Panc1 (cell line): ENCODE measurements at regions not wholly inside any gene's neighbourhood (a gene's known extent, or its start where the extent isn't known, plus 50 kb on each side); places are given as distances from the start of the nearest gene placed in this dataset.

ENCODE experiments used
- ATAC-seq: fragments of 200-7000 bp; cut with Tn5 transposase; 2 replicates; pipeline ENCODE4 v1.9.1; 2020; ENCODE audit warnings: mild to moderate bottlenecking, moderate library complexity
- BruUV-seq: library from RNA; stranded (reverse); fragments of 400-500 nt; replicated peaks from 2 replicates; lab custom pipeline; 2021; lab: Mats Ljungman, UMichigan
- CTCF ChIA-PET: fragments of 300-600 bp; sonication (Branson Sonifier 250); formaldehyde crosslinking; loops from one replicate; lab custom pipeline; 2022; ENCODE audit warnings: antibody characterized with exemption; lab: Charles Lee
- POLR2A ChIA-PET: fragments of 300-600 bp; sonication (Branson Sonifier 250); formaldehyde crosslinking; loops from one replicate; lab custom pipeline; 2022; ENCODE audit warnings: antibody characterized with exemption; lab: Charles Lee
- DNase-seq: peaks from one replicate; pipeline ENCODE4 v3.0.0-alpha.2; 2010; ENCODE audit warnings: low read depth, low spot score
- H3K27ac ChIP-seq: 2 replicates; pipeline ENCODE4 v1.5.1; 2011; ENCODE audit warnings: mild to moderate bottlenecking, low read length, inconsistent platforms
- H3K27me3 ChIP-seq: fragments of 200-500 bp; sonication (Bioruptor generic); 2 replicates; pipeline ENCODE4 v1.6.0; 2014; ENCODE audit warnings: low read length, inconsistent platforms; ENCODE audit not compliant: control insufficient read depth, insufficient read depth
- H3K36me3 ChIP-seq: fragments of 200-500 bp; sonication (Bioruptor generic); 2 replicates; pipeline ENCODE4 v1.5.1; 2014; ENCODE audit warnings: inconsistent platforms, mild to moderate bottlenecking, low read length, moderate library complexity; ENCODE audit not compliant: control insufficient read depth, insufficient read depth
- H3K4me1 ChIP-seq: 2 replicates; pipeline ENCODE4 v1.5.1; 2011; ENCODE audit warnings: inconsistent platforms, mild to moderate bottlenecking, low read length, moderate library complexity; ENCODE audit not compliant: control insufficient read depth, insufficient read depth
- H3K4me3 ChIP-seq, 2 experiments: 2 replicates each; pipeline ENCODE4 v1.5.1; 2011 to 2012; ENCODE audit warnings: low read depth in 2 of 2, low read length in 2 of 2, mild to moderate bottlenecking in 2 of 2, inconsistent platforms in 1 of 2, moderate library complexity in 1 of 2
- H3K9me3 ChIP-seq: fragments of 200-500 bp; sonication (Bioruptor generic); 2 replicates; pipeline ENCODE4 v1.5.1; 2014; ENCODE audit warnings: low read depth, mild to moderate bottlenecking, inconsistent platforms, low read length, moderate library complexity; ENCODE audit not compliant: control insufficient read depth, insufficient read depth
- POLR2AphosphoS5 ChIP-seq: IDR thresholded peaks from 2 replicates; pipeline ENCODE4 v1.6.1; 2012; ENCODE audit warnings: mild to moderate bottlenecking, low read depth, low read length, moderate library complexity
- SIN3A ChIP-seq: IDR thresholded peaks from 2 replicates; pipeline ENCODE4 v1.6.1; 2012; ENCODE audit warnings: low read depth, mild to moderate bottlenecking, low read length, moderate library complexity, borderline replicate concordance; ENCODE audit not compliant: insufficient read depth
- TCF7L2 ChIP-seq: IDR thresholded peaks from 2 replicates; pipeline ENCODE4 v1.6.1; 2011; ENCODE audit warnings: mild to moderate bottlenecking, low read depth, low read length, inconsistent platforms
- in situ Hi-C: cut with HindIII; loops from 2 replicates; pipeline ENCODE4 v1.10.0; 2016; ENCODE audit warnings: low sequenced_read_pairs, low pct_unique_long_range_greater_than_20kb
- intact Hi-C: fragments of 100-400 bp; cut with micrococcal nuclease; formaldehyde crosslinking; loops from one replicate; pipeline ENCODE4 v1.10.0; 2022; ENCODE audit not compliant: unreplicated experiment
- TF ChIP-seq, protein P1 (sequence below): fragments of 450-650 bp; IDR thresholded peaks from 2 replicates; pipeline ENCODE4 v1.5.1; 2017; ENCODE audit warnings: mild to moderate bottlenecking
- TF ChIP-seq, protein P2 (sequence below), 2 experiments: IDR thresholded peaks; 2 replicates each; pipeline ENCODE4 v1.6.1; 2011 to 2012; ENCODE audit warnings: low read depth in 2 of 2, control low read depth in 1 of 2, low read length in 1 of 2, mild to moderate bottlenecking in 1 of 2, moderate library complexity in 1 of 2; ENCODE audit not compliant: insufficient read depth in 1 of 2

DNA sequence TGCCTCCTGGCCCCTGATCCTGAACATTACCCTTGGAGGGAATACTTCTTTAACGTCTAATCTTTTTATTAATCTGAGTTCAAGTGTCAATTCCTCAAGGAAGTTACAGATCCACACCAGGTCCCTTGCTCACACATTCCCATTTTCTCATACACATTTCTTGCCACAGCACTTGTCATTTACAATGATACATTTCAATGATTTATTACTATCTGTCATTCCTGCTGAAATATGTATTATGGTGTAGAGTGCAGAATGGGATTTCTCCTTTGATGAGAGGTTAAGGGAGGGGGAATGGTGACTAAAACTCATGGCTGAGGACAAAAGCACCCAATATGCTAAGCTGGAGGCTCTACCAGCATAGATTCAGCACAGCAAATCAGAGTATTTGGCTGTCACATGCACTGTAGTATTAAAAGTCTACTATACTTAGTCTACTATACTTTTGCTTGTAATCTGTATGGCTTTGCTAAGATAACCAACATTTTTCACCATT, 982.5 kb downstream of the TTLL7 start:
- intact Hi-C loops (no loop called here), in situ Hi-C loops (no loop called here)
- Histone ChIP-seq H3K27me3 (no peaks in the 10 kb centered on the region), H3K4me1 (no peaks in the 10 kb centered on the region), H3K27ac (no peak overlapping the region), H3K4me3 (no peak overlapping the region), H3K9me3 (no peaks in the 10 kb centered on the region; the same call in 1 of the 2 replicates), H3K36me3 (no peaks in the 10 kb centered on the region)
- ChIA-PET CTCF (no interaction called here), POLR2A (no interaction called here)
- TF ChIP-seq, protein P1, sequence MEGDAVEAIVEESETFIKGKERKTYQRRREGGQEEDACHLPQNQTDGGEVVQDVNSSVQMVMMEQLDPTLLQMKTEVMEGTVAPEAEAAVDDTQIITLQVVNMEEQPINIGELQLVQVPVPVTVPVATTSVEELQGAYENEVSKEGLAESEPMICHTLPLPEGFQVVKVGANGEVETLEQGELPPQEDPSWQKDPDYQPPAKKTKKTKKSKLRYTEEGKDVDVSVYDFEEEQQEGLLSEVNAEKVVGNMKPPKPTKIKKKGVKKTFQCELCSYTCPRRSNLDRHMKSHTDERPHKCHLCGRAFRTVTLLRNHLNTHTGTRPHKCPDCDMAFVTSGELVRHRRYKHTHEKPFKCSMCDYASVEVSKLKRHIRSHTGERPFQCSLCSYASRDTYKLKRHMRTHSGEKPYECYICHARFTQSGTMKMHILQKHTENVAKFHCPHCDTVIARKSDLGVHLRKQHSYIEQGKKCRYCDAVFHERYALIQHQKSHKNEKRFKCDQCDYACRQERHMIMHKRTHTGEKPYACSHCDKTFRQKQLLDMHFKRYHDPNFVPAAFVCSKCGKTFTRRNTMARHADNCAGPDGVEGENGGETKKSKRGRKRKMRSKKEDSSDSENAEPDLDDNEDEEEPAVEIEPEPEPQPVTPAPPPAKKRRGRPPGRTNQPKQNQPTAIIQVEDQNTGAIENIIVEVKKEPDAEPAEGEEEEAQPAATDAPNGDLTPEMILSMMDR, result no peak
- TF ChIP-seq TCF7L2 (no peak), SIN3A (no peak), POLR2AphosphoS5 (no peak)
- TF ChIP-seq, protein P2, sequence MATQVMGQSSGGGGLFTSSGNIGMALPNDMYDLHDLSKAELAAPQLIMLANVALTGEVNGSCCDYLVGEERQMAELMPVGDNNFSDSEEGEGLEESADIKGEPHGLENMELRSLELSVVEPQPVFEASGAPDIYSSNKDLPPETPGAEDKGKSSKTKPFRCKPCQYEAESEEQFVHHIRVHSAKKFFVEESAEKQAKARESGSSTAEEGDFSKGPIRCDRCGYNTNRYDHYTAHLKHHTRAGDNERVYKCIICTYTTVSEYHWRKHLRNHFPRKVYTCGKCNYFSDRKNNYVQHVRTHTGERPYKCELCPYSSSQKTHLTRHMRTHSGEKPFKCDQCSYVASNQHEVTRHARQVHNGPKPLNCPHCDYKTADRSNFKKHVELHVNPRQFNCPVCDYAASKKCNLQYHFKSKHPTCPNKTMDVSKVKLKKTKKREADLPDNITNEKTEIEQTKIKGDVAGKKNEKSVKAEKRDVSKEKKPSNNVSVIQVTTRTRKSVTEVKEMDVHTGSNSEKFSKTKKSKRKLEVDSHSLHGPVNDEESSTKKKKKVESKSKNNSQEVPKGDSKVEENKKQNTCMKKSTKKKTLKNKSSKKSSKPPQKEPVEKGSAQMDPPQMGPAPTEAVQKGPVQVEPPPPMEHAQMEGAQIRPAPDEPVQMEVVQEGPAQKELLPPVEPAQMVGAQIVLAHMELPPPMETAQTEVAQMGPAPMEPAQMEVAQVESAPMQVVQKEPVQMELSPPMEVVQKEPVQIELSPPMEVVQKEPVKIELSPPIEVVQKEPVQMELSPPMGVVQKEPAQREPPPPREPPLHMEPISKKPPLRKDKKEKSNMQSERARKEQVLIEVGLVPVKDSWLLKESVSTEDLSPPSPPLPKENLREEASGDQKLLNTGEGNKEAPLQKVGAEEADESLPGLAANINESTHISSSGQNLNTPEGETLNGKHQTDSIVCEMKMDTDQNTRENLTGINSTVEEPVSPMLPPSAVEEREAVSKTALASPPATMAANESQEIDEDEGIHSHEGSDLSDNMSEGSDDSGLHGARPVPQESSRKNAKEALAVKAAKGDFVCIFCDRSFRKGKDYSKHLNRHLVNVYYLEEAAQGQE (IDR thresholded peaks at IDR 0.05; ENCODE audit: insufficient read depth in 1 of 2, low read depth in 2 of 2, low read length in 1 of 2), result no peak
- DNase-seq (no peak), ATAC-seq (no peak)
- BruUV-seq, result no TSS peak

DNA sequence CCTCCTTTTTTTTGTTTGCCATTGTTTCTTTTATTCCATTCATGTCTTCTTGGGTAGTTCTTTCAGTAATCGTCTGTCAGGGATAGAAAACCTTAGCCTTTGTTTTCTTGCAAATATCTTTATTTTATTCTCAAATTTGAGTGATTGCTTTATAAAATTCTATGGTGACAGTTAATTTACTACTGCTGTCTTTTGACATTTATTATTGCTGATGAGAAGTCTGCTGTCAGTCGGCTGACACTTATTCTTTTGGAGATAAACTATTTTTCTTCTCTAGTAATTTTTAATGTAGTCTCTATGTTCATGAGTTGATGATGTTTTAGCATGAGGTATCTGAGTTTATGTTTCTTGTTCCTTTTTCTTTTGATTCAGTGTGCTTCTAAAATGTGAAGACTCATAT, 983.8 kb downstream of the TTLL7 start:
- TF ChIP-seq POLR2AphosphoS5 (no peak), SIN3A (no peak), TCF7L2 (no peak)
- TF ChIP-seq, protein P2 (IDR thresholded peaks at IDR 0.05; ENCODE audit: insufficient read depth in 1 of 2, low read depth in 2 of 2, low read length in 1 of 2), result no peak
- TF ChIP-seq, protein P1, result no peak
- CTCF ChIA-PET, result no interaction called here
- Histone ChIP-seq H3K27me3 (no peaks in the 10 kb centered on the region), H3K27ac (no peak overlapping the region), H3K4me3 (no peak overlapping the region), H3K36me3 (no peaks in the 10 kb centered on the region), H3K4me1 (no peaks in the 10 kb centered on the region), H3K9me3 (peaks cover 3% of the 10 kb centered on the region; the same call in 1 of the 2 replicates)
- ATAC-seq (no peak), DNase-seq (no peak)
- BruUV-seq, result no TSS peak
- intact Hi-C loops, result no loop called here
- in situ Hi-C loops, result no loop called here
- POLR2A ChIA-PET, result no interaction called here
